ENCODE measurements at regions not wholly inside any gene's neighbourhood (a gene's known extent, or its start where the extent isn't known, plus 50 kb on each side); places are given as distances from the start of the nearest gene placed in this dataset.
"Not testable (repeated sequence)": the region's sequence is repeated elsewhere in the genome, so short reads cannot be mapped to it uniquely, and the experiment has no call there.

DNA sequence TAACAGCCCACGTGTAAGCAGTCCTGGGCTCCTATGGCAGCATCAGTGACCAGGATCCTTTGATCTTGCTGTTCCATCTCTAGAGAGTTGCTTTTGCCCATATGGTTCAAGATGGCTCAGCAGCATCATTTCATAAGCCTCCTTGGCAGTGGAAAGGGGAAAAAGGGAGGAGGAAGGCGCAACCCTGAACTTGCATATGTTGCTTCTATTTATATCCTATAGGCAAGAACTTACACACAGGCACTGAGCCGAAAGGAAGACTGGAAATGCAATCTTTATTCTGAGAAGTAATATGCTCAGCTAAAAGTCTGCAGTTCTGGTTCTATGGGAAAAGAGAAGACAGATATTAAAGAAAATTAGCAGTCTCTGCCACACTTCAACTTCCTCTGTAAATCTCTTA lies 167.7 kb upstream of the PLXNC1 start:
- no peak for DNase-seq

- DNase-seq: no peak
Measured at GRCh38 chr12:93981411-93981810, 167.0 kb upstream of the PLXNC1 start.

GRCh38 chr12:93982771-93983315 lies 165.5 kb upstream of the PLXNC1 start:
- DNase-seq: no peak

- DNase-seq: no peak
Measured at GRCh38 chr12:93984005-93984404, 164.4 kb upstream of the PLXNC1 start.

- no peak for DNase-seq
Measured at GRCh38 chr12:93989949-93990348, 158.4 kb upstream of the PLXNC1 start.

- DNase-seq: no peak
Measured at GRCh38 chr12:93990832-93991803, 157.3 kb upstream of the PLXNC1 start.

- DNase-seq: no peak
Measured at GRCh38 chr12:93991829-93992461, 156.4 kb upstream of the PLXNC1 start.

DNA sequence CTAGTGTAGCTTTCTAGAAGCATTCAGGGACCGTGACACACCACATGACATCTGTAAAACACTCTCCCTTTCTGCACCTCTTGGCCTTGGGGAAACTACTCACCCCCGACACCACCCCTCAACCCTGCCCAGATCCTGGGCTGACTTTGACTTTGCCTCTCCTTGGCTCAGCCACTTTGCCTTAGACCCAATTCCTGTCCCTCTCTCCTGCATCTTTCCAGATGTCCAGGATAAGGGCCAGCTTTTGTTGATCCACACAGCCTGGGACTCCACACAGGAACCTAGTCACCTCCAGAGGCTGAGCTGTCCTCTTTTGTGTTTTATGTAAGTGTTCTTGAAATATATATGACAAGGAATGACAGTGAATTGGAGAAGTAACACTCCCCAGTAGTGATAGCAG lies 153.7 kb upstream of the PLXNC1 start:
- DNase-seq: no peak

DNA sequence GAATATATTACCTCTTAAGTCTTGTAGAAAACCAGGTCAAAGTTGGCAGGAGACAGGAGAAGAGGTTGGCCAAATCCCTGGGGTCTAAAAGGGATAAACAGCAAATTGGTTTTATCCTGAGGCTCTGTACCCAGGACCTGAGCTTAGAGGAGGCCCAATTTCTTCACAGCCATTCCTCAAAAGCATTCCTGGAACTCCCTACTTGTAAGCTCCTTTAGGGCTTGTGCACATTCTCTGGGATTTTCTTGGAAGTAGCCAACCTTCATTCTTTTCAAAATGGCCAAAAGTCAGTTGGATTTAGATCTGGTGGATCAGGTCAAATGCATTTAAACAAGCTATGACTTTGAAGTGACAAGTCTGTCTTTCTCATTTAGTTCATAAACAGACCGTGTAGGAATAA lies 152.1 kb upstream of the PLXNC1 start:
- no peak for DNase-seq

DNA sequence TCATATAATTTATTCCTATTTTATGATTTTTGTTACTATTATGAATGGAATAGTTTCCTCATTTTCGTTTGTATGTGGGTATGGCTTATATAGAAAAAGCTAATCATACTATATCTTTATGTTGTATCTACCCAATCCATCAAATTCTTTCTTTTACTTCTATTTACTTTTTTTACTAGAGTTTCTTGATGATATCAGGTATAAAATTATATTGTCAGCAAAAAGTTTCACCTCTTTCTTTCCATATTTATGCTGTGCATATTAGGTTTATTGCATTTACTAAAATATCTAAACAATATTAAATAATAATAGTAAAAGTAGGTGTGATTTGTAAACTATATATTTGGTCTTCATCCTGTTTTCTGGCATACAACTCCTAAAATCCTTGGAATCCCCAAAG lies 146.7 kb upstream of the PLXNC1 start:
- DNase-seq: no peak

DNA sequence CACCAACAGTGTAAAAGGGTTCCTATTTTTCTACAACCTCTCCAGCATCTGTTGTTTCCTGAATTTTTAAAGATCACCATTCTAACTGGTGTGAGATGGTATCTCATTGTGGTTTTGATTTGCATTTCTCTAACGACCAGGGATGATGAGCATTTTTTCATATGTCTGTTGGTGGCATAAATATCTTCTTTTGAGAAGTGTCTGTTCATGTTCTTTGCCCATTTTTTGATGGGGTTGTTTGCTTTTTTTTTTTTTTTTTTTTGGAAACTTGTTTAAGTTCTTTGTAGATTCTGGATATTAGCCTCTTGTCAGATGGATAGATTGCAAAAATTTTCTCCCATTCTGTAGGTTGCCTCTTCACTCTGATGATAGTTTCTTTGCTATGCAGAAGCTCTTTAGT lies 145.5 kb upstream of the PLXNC1 start:
- DNase-seq: not testable (repeated sequence)

DNA sequence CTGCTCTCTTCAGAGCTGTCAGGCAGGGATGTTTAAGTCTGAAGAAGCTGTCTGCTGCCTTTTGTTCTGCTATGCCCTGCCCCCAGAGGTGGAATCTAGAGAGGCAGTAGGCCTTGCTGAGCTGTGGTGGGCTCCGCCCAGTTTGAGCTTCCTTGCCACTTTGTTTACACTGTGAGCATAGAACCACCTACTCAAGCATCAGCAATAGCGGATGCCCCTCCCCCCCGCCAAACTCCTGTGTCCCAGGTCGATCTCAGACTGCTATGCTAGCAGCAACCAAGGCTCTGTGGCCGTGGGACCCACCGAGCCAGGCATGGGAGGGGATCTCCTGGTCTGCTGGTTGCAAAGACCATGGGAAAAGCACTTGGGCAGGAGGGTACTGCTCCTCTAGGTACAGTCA lies 140.5 kb upstream of the PLXNC1 start:
- not testable (repeated sequence) for DNase-seq

DNA sequence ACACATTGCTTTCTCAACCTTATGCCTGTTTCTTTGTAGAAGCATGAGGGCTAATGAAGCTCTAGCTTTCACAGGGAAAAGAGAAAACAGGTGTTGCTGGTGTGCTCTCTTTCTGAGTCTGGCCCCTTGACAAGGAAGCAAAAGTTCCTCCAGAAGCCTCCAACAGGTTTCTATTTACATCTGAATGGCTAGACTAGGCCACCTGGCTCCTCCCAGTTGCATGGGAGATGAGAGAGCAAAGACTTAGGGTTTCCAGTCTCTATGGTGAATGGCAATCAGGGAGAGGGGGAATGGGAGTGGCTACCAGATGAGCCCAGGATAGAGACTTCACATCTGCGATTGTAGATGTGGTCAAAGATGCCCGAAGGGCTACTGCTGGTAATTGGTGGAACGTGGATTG lies 138.1 kb upstream of the PLXNC1 start:
- no peak for DNase-seq

GRCh38 chr12:94012071-94012470 lies 136.3 kb upstream of the PLXNC1 start:
- DNase-seq: no peak

- DNase-seq: no peak
Measured at GRCh38 chr12:94012590-94012989, 135.8 kb upstream of the PLXNC1 start.

- not testable (repeated sequence) for DNase-seq
Measured at GRCh38 chr12:94017247-94017646, 131.1 kb upstream of the PLXNC1 start.

DNA sequence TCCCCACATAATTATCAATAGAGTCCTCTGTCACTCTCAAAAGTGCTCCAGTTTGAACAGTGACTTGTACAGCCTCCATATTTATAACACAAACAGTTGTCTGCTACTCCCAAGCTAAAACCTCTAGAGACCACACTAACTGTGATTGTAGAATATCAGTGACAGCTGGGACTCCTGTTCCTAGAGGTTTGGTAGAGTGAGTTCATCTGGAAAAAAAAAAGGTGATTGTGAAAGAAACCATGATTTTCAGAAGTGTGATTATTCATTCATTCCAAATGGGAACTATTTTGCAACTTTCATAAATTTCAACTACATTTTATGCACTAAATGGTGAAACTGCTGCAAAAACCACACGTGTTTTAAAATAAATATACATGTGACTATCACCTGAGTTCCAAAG lies 128.0 kb upstream of the PLXNC1 start:
- DNase-seq: peak; percentile 74

GRCh38 chr12:94023879-94024278 lies 124.5 kb upstream of the PLXNC1 start:
- no peak for DNase-seq

DNA sequence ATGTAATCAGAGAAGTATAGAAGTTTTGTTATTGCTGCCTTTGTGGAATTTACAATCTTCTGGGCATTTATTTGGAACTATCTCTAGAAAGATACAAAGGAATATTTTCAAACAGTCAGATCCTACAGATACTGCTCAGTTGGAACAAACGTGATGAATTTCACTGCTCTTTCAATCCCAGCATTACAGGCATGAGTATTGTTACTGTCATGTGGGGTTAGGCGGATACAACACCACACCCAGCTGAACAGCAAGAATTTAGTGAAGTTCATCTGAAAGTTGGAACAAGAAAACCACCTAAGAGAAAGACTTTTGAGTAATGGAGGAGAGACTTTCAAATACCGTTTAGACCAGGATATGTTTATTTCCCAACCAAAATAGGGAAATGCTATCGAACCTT lies 123.3 kb upstream of the PLXNC1 start:
- DNase-seq: no peak

- no peak for DNase-seq
Measured at GRCh38 chr12:94025756-94026155, 122.6 kb upstream of the PLXNC1 start.

GRCh38 chr12:94026596-94026995 lies 121.8 kb upstream of the PLXNC1 start:
- no peak for DNase-seq

DNA sequence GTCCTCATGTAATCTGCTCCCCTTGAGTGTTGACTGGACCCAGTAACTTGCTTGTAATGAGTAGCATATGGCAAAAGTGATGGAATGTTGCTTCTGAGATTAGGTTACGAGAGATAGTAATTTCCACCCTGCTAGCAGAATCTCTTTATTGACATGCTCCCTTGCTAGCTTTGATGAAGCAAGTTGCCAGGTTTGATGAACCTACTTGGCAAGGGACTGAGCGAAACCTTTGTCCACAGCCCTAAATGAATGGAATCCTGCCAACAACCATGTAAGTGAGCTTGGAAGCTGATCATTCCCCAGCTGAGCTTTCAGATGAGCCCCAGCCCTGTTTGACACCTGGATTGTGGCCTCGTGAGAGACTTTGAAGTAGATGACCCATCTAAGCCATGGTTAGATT lies 120.8 kb upstream of the PLXNC1 start:
- no peak for DNase-seq

DNA sequence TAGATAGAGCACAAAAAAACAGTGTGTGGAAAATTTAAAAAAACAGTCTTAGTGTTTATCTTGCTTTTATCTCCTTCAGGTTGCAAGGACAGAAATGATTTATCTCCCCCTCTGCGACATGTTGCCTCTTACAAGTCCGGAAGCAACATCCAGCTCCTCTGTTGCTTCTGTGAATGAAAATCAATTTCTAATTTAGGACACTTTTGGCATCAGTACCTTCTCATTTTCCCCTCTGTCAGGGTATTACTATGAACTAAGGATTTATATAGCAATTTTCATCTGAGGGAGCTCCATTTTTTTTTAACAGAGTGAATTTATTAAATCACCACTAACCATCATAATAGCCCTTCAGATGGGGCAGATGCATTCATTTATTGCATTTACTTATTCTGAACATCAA lies 116.6 kb upstream of the PLXNC1 start:
- no peak for DNase-seq

- no peak for DNase-seq
Measured at GRCh38 chr12:94032368-94032767, 116.0 kb upstream of the PLXNC1 start.

Measured in NCI-H1694 treated with DMSO at 0.1 percent for 48 hours (cell line).